ENCODE measurements at regions not wholly inside any gene's neighbourhood (a gene's known extent, or its start where the extent isn't known, plus 50 kb on each side); places are given as distances from the start of the nearest gene placed in this dataset.

DNA sequence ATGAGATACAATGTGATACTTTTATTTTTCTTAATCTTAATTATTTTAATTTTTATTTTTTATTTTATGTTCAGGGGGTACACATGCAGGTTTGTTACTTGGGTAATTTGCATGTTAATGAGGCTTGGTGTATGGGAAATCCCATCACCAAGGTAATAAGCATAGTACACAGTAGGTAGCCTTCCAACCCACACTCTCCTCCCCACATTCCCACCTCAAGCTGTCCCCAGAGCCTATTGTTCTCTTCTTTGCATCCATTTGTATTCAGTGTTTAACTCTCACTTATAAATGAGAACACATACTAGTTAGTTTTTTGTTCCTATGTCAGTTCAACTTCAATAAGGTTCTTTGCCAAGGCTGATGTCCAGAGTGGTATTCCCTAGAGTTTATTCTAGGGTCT is 1375.4 kb downstream of the NSUN3 start (continued):
- TF ChIP-seq, protein P1, sequence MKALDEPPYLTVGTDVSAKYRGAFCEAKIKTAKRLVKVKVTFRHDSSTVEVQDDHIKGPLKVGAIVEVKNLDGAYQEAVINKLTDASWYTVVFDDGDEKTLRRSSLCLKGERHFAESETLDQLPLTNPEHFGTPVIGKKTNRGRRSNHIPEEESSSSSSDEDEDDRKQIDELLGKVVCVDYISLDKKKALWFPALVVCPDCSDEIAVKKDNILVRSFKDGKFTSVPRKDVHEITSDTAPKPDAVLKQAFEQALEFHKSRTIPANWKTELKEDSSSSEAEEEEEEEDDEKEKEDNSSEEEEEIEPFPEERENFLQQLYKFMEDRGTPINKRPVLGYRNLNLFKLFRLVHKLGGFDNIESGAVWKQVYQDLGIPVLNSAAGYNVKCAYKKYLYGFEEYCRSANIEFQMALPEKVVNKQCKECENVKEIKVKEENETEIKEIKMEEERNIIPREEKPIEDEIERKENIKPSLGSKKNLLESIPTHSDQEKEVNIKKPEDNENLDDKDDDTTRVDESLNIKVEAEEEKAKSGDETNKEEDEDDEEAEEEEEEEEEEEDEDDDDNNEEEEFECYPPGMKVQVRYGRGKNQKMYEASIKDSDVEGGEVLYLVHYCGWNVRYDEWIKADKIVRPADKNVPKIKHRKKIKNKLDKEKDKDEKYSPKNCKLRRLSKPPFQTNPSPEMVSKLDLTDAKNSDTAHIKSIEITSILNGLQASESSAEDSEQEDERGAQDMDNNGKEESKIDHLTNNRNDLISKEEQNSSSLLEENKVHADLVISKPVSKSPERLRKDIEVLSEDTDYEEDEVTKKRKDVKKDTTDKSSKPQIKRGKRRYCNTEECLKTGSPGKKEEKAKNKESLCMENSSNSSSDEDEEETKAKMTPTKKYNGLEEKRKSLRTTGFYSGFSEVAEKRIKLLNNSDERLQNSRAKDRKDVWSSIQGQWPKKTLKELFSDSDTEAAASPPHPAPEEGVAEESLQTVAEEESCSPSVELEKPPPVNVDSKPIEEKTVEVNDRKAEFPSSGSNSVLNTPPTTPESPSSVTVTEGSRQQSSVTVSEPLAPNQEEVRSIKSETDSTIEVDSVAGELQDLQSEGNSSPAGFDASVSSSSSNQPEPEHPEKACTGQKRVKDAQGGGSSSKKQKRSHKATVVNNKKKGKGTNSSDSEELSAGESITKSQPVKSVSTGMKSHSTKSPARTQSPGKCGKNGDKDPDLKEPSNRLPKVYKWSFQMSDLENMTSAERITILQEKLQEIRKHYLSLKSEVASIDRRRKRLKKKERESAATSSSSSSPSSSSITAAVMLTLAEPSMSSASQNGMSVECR (CRISPR knock-in tag; IDR thresholded peaks at IDR 0.05; ENCODE audit: borderline replicate concordance): no peak
- TF ChIP-seq SP1 (CRISPR knock-in tag; conservative IDR thresholded peaks at IDR 0.05) (no peak), ZBTB21 (CRISPR knock-in tag; IDR thresholded peaks at IDR 0.05; ENCODE audit: borderline replicate concordance) (no peak)
- TF ChIP-seq, protein P2, sequence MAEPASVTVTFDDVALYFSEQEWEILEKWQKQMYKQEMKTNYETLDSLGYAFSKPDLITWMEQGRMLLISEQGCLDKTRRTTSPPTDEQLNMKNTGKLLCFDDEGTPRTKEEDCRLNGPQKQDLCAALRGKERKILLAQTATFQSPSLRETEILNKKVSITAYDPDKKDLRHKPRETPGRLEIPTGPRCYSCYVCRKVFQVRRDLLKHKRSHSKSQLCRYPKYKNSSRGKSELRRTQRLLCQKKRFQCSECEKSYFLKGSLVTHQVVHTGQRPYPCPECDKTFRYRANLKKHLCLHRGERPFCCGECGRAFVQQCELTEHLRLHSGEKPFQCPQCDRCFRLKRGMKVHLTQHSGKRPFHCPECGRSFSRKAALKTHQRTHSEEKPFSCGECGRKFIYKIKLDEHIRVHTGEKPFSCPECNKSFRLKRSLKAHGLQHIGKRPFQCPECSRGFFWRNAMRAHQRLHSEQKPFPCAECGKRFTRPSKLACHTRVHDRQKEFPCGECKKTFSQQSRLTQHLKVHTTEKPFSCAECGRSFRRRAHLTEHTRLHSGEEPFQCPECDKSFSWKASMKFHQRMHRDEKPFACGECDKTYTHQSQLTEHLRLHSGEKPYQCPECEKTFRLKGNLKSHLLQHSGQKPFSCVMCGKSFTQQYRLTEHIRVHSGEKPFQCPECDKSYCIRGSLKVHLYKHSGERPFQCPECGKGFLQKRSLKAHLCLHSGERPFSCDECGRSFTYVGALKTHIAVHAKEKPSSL (CRISPR knock-in tag; conservative IDR thresholded peaks at IDR 0.05): no peak

DNA sequence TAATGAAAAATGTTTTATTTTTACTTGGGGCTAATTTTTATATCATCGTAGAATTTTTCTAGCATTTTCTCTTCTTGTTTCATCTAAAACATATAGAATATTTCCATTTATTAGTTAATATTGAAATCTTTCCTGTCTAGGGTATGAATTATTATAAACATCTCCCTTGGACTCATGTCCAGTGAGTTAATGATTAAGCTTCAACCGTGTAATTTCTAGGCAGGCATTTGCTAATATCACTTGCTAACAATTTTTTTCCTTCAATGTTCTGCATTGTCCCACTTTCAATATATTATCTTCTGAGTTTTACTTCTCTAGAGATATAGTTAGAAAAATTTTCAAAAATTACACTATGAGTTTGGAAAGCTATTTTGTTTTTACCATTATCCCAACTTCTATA is 1371.6 kb upstream of the EPHA6 start:
- peaks cover 4% of the 10 kb centered on the region for H3K9me3 Mint-ChIP-seq
- H3K27ac Mint-ChIP-seq: no peak overlapping the region
- DNase-seq (ENCODE audit: low spot score) (no peak), ATAC-seq (no peak)
- ChIA-PET POLR2A (no interaction called here), CTCF (no interaction called here)
- no peak overlapping the region for H3K4me3 Mint-ChIP-seq
- H3K36me3 Mint-ChIP-seq: no peaks in the 10 kb centered on the region
- peaks cover 5% of the 10 kb centered on the region for H3K4me1 Mint-ChIP-seq
- no peak for TF ChIP-seq ZNF263 (CRISPR knock-in tag; IDR thresholded peaks at IDR 0.05; ENCODE audit: low read depth)
- TF ChIP-seq, protein P3, sequence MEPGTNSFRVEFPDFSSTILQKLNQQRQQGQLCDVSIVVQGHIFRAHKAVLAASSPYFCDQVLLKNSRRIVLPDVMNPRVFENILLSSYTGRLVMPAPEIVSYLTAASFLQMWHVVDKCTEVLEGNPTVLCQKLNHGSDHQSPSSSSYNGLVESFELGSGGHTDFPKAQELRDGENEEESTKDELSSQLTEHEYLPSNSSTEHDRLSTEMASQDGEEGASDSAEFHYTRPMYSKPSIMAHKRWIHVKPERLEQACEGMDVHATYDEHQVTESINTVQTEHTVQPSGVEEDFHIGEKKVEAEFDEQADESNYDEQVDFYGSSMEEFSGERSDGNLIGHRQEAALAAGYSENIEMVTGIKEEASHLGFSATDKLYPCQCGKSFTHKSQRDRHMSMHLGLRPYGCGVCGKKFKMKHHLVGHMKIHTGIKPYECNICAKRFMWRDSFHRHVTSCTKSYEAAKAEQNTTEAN (CRISPR knock-in tag; IDR thresholded peaks at IDR 0.05): no peak
- no peak for TF ChIP-seq JUN (CRISPR knock-in tag; IDR thresholded peaks at IDR 0.05)
- TF ChIP-seq, protein P4, sequence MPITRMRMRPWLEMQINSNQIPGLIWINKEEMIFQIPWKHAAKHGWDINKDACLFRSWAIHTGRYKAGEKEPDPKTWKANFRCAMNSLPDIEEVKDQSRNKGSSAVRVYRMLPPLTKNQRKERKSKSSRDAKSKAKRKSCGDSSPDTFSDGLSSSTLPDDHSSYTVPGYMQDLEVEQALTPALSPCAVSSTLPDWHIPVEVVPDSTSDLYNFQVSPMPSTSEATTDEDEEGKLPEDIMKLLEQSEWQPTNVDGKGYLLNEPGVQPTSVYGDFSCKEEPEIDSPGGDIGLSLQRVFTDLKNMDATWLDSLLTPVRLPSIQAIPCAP (CRISPR knock-in tag; IDR thresholded peaks at IDR 0.05): no peak
- TF ChIP-seq, protein P5, sequence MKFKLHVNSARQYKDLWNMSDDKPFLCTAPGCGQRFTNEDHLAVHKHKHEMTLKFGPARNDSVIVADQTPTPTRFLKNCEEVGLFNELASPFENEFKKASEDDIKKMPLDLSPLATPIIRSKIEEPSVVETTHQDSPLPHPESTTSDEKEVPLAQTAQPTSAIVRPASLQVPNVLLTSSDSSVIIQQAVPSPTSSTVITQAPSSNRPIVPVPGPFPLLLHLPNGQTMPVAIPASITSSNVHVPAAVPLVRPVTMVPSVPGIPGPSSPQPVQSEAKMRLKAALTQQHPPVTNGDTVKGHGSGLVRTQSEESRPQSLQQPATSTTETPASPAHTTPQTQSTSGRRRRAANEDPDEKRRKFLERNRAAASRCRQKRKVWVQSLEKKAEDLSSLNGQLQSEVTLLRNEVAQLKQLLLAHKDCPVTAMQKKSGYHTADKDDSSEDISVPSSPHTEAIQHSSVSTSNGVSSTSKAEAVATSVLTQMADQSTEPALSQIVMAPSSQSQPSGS (CRISPR knock-in tag; IDR thresholded peaks at IDR 0.05; ENCODE audit: borderline replicate concordance, low read depth): no peak
- TF ChIP-seq, protein P6, sequence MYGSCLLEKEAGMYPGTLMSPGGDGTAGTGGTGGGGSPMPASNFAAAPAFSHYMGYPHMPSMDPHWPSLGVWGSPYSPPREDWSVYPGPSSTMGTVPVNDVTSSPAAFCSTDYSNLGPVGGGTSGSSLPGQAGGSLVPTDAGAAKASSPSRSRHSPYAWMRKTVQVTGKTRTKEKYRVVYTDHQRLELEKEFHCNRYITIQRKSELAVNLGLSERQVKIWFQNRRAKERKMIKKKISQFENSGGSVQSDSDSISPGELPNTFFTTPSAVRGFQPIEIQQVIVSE (CRISPR knock-in tag; IDR thresholded peaks at IDR 0.05; ENCODE audit: borderline replicate concordance): no peak
- TF ChIP-seq, protein P7, sequence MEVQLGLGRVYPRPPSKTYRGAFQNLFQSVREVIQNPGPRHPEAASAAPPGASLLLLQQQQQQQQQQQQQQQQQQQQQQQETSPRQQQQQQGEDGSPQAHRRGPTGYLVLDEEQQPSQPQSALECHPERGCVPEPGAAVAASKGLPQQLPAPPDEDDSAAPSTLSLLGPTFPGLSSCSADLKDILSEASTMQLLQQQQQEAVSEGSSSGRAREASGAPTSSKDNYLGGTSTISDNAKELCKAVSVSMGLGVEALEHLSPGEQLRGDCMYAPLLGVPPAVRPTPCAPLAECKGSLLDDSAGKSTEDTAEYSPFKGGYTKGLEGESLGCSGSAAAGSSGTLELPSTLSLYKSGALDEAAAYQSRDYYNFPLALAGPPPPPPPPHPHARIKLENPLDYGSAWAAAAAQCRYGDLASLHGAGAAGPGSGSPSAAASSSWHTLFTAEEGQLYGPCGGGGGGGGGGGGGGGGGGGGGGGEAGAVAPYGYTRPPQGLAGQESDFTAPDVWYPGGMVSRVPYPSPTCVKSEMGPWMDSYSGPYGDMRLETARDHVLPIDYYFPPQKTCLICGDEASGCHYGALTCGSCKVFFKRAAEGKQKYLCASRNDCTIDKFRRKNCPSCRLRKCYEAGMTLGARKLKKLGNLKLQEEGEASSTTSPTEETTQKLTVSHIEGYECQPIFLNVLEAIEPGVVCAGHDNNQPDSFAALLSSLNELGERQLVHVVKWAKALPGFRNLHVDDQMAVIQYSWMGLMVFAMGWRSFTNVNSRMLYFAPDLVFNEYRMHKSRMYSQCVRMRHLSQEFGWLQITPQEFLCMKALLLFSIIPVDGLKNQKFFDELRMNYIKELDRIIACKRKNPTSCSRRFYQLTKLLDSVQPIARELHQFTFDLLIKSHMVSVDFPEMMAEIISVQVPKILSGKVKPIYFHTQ (CRISPR knock-in tag; IDR thresholded peaks at IDR 0.05): no peak
- TF ChIP-seq TCF7 (CRISPR knock-in tag; IDR thresholded peaks at IDR 0.05; ENCODE audit: low read depth): no peak
- no peak for TF ChIP-seq MYBL2 (CRISPR knock-in tag; IDR thresholded peaks at IDR 0.05)
- TF ChIP-seq, protein P8, sequence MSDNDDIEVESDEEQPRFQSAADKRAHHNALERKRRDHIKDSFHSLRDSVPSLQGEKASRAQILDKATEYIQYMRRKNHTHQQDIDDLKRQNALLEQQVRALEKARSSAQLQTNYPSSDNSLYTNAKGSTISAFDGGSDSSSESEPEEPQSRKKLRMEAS (CRISPR knock-in tag; IDR thresholded peaks at IDR 0.05): no peak
- TF ChIP-seq NFE2L1 (CRISPR knock-in tag; IDR thresholded peaks at IDR 0.05): no peak
- TF ChIP-seq KAT7 (CRISPR knock-in tag; IDR thresholded peaks at IDR 0.05; ENCODE audit: borderline replicate concordance): no peak
- TF ChIP-seq, protein P9, sequence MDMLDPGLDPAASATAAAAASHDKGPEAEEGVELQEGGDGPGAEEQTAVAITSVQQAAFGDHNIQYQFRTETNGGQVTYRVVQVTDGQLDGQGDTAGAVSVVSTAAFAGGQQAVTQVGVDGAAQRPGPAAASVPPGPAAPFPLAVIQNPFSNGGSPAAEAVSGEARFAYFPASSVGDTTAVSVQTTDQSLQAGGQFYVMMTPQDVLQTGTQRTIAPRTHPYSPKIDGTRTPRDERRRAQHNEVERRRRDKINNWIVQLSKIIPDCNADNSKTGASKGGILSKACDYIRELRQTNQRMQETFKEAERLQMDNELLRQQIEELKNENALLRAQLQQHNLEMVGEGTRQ (CRISPR knock-in tag; IDR thresholded peaks at IDR 0.05): no peak
- no peak for TF ChIP-seq IRF2 (CRISPR knock-in tag; IDR thresholded peaks at IDR 0.05; ENCODE audit: borderline replicate concordance, low read depth)
- no peak for TF ChIP-seq SMAD4 (CRISPR knock-in tag; IDR thresholded peaks at IDR 0.05)
- no peaks in the 10 kb centered on the region for H3K27me3 Mint-ChIP-seq (ENCODE audit: low read depth)

Measured in WTC11 (cell line).